ENCODE measurements at regions not wholly inside any gene's neighbourhood (a gene's known extent, or its start where the extent isn't known, plus 50 kb on each side); places are given as distances from the start of the nearest gene placed in this dataset.

- Histone ChIP-seq H3K9me2 (ENCODE audit: insufficient read depth) (no peaks in the 10 kb centered on the region; the same call in 1 of the 2 replicates), H3K79me2 (ENCODE audit: insufficient read depth, low read length) (no peaks in the 10 kb centered on the region), H3K27me3 (ENCODE audit: insufficient read depth, low read length) (no peaks in the 10 kb centered on the region), H3K4me1 (ENCODE audit: control insufficient read depth in 1 of 2, insufficient read depth in 2 of 2, low read length in 2 of 2) (peaks cover 0 to 8% of the 10 kb centered on the region in 2 experiments; a peak in 2 of 4 replicates), H3K9ac (ENCODE audit: low read length) (no peak overlapping the region), H4K20me1 (ENCODE audit: insufficient read depth) (no peaks in the 10 kb centered on the region), H3K4me3 (replicated peaks in 1 of 2; ENCODE audit: low read depth in 1 of 2, low read length in 2 of 2) (no peak overlapping the region), H2AFZ (ENCODE audit: low read depth, low read length, poor library complexity, severe bottlenecking) (no peak overlapping the region), H3K27ac (ENCODE audit: low read depth, low read length) (no peak overlapping the region), H3K9me3 (ENCODE audit: control insufficient read depth in 1 of 2, insufficient read depth in 1 of 2, low read depth in 1 of 2, low read length in 2 of 2) (no peaks in the 10 kb centered on the region), H3K4me2 (ENCODE audit: low read length) (no peak overlapping the region), H3K36me3 (ENCODE audit: control insufficient read depth in 1 of 2, insufficient read depth in 2 of 2, low read length in 2 of 2) (no peaks in the 10 kb centered on the region)
- BruUV-seq (replicated peaks), result no TSS peak
- ChIA-PET POLR2A (no interaction called here), RAD21 (ENCODE audit: low non-redundant PET in 1 of 2, low total read pairs in 2 of 2, uncharacterized antibody in 2 of 2, unreplicated experiment in 2 of 2) (no interaction called here), CTCF (interaction anchor here (1.3 kb wide), 1 partner anchor 16 kb away, joined by 3 read pairs; no protein-coding TSS in a partner anchor)
- intact Hi-C loops (cut with micrococcal nuclease), result no loop called here
- no peak for TF ChIP-seq ZBTB33 (IDR thresholded peaks at IDR 0.05; ENCODE audit: extremely low read depth, insufficient replicate concordance, low read length)
- no peak for TF ChIP-seq FOSL1 (IDR thresholded peaks at IDR 0.05; ENCODE audit: low read depth)
- no peak for TF ChIP-seq EZH2 (IDR thresholded peaks at IDR 0.05)
- no peak for TF ChIP-seq CEBPB (IDR thresholded peaks at IDR 0.05; ENCODE audit: low read depth)
- no peak for TF ChIP-seq MAX (IDR thresholded peaks at IDR 0.05)
- TF ChIP-seq SIN3A (IDR thresholded peaks at IDR 0.05; ENCODE audit: low read depth), result no peak
- no peak for TF ChIP-seq EZH2phosphoT487 (IDR thresholded peaks at IDR 0.05; ENCODE audit: borderline replicate concordance)
- no peak for TF ChIP-seq ZFX (IDR thresholded peaks at IDR 0.05)
- TF ChIP-seq CTCF (IDR thresholded peaks at IDR 0.05 in 2 of 3, conservative IDR thresholded peaks at IDR 0.05 in 1 of 3; ENCODE audit: borderline replicate concordance in 1 of 3, insufficient read depth in 1 of 3, low read depth in 2 of 3, low read length in 2 of 3), result no peak
- no peak for TF ChIP-seq SP1 (IDR thresholded peaks at IDR 0.05; ENCODE audit: low read depth)
- no peak for TF ChIP-seq POLR2A (IDR thresholded peaks at IDR 0.05; ENCODE audit: borderline replicate concordance, extremely low read depth, insufficient read depth, insufficient read length)
- TF ChIP-seq TCF7L2 (IDR thresholded peaks at IDR 0.05; ENCODE audit: borderline replicate concordance, extremely low read depth, insufficient read depth, insufficient read length), result no peak
- TF ChIP-seq EGR1 (IDR thresholded peaks at IDR 0.05; ENCODE audit: low read depth), result no peak
- no peak for TF ChIP-seq ZNF274 (IDR thresholded peaks at IDR 0.05; ENCODE audit: low read depth, low read length)
- TF ChIP-seq POLR2AphosphoS5 (IDR thresholded peaks at IDR 0.05; ENCODE audit: low read depth, low read length), result no peak
- no peak for TF ChIP-seq YY1 (IDR thresholded peaks at IDR 0.05; ENCODE audit: extremely low read depth, insufficient replicate concordance, low read depth, low read length)
- DNase-seq (ENCODE audit: low read depth, low spot score) (no peak), ATAC-seq (no peak)
Measured at GRCh38 chr15:66899555-66900350, 165.6 kb upstream of the SMAD3 start.
